ENCODE measurements at regions not wholly inside any gene's neighbourhood (a gene's known extent, or its start where the extent isn't known, plus 50 kb on each side); places are given as distances from the start of the nearest gene placed in this dataset.

- TF ChIP-seq TCF7L2 (IDR thresholded peaks at IDR 0.05; ENCODE audit: low read depth, low read length), result no peak
- TF ChIP-seq CEBPB (IDR thresholded peaks at IDR 0.05; ENCODE audit: borderline replicate concordance, low read depth, low read length), result no peak
- peak; percentile 91 for TF ChIP-seq FOXA3 (CRISPR knock-in tag; IDR thresholded peaks at IDR 0.05)
- TF ChIP-seq ZMYM3 (CRISPR knock-in tag; IDR thresholded peaks at IDR 0.05), result no peak
- TF ChIP-seq SRY (CRISPR knock-in tag; IDR thresholded peaks at IDR 0.05), result no peak
- TF ChIP-seq ZNF710 (CRISPR knock-in tag; IDR thresholded peaks at IDR 0.05; ENCODE audit: borderline replicate concordance), result no peak
- TF ChIP-seq ZNF775 (CRISPR knock-in tag; IDR thresholded peaks at IDR 0.05; ENCODE audit: borderline replicate concordance), result no peak
- no peak for TF ChIP-seq ZKSCAN1 (IDR thresholded peaks at IDR 0.05; ENCODE audit: low read length)
- TF ChIP-seq MTERF4 (CRISPR knock-in tag; IDR thresholded peaks at IDR 0.05), result no peak
- no peak for TF ChIP-seq TEAD3 (CRISPR knock-in tag; optimal IDR thresholded peaks at IDR 0.05; ENCODE audit: borderline replicate concordance)
- TF ChIP-seq SCMH1 (CRISPR knock-in tag; IDR thresholded peaks at IDR 0.05; ENCODE audit: borderline replicate concordance), result no peak
- TF ChIP-seq ZBTB34 (CRISPR knock-in tag; IDR thresholded peaks at IDR 0.05), result no peak
- no peak for TF ChIP-seq MLX (CRISPR knock-in tag; IDR thresholded peaks at IDR 0.05)
- no peak for TF ChIP-seq ZBTB20 (CRISPR knock-in tag; IDR thresholded peaks at IDR 0.05; ENCODE audit: borderline replicate concordance, low read depth)
- no peak for TF ChIP-seq ZMYM4 (CRISPR knock-in tag; IDR thresholded peaks at IDR 0.05)
- no peak for TF ChIP-seq SMAD9 (CRISPR knock-in tag; IDR thresholded peaks at IDR 0.05)
- no peak for TF ChIP-seq ARNT2 (CRISPR knock-in tag; IDR thresholded peaks at IDR 0.05; ENCODE audit: low read depth)
- TF ChIP-seq AHDC1 (CRISPR knock-in tag; IDR thresholded peaks at IDR 0.05; ENCODE audit: borderline replicate concordance), result peak; percentile 36; the same call in 1 of the 2 replicates
- no peak for TF ChIP-seq HNF4G (IDR thresholded peaks at IDR 0.05; ENCODE audit: borderline replicate concordance, low read depth, low read length)
- no peak for TF ChIP-seq HNF4G (CRISPR knock-in tag; IDR thresholded peaks at IDR 0.05; ENCODE audit: borderline replicate concordance, low read depth)
- TF ChIP-seq NFRKB (IDR thresholded peaks at IDR 0.05), result no peak
- TF ChIP-seq NFIC (IDR thresholded peaks at IDR 0.05; ENCODE audit: low read length), result peak; percentile 28; the same call in 1 of the 2 replicates
Measured at GRCh38 chr7:17600340-17600752, 301.9 kb downstream of the AHR start (continued).

Measured in HepG2 (cell line).